DND-41 (cell line): ENCODE measurements at regions not wholly inside any gene's neighbourhood (a gene's known extent, or its start where the extent isn't known, plus 50 kb on each side); places are given as distances from the start of the nearest gene placed in this dataset.

Experiments
- CTCF ChIP-seq: IDR thresholded peaks from 2 replicates; pipeline ENCODE4 v1.5.1; 2012; ENCODE audit warnings: borderline replicate concordance, low read length, moderate library complexity, mild to moderate bottlenecking; ENCODE audit not compliant: poor library complexity, severe bottlenecking; ENCODE audit errors: extremely low read depth
- EZH2 ChIP-seq: IDR thresholded peaks from 3 replicates; pipeline ENCODE4 v1.6.1; 2012; ENCODE audit warnings: borderline replicate concordance, low read depth, mild to moderate bottlenecking, moderate library complexity, low read length, inconsistent platforms; ENCODE audit not compliant: severe bottlenecking

DNA sequence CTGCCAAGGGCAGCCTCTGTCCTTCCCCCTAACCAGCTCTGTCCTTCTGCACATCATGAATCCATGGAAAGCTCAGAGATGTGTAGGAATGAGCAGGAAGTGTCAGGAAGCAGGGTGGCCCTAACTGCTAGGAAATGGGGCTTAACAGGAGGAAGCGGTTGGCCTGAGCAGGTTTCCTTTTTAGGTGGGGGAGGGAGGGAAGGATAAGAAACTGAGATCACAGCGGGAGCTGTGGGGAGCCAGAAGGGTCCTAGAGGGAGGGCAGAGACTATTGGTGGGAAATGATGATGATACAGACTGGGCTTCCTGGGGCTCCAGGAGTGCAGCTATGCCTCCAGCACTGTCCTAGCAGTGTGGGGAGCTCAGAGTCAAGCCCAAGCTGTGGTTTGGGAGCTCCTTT, 182.0 kb downstream of the SH3BP4 start:
- TF ChIP-seq CTCF (no peak), EZH2 (no peak)
